SHP77 (cell line): ENCODE measurements at regions not wholly inside any gene's neighbourhood (a gene's known extent, or its start where the extent isn't known, plus 50 kb on each side); places are given as distances from the start of the nearest gene placed in this dataset.
"Not testable (repeated sequence)": the region's sequence is repeated elsewhere in the genome, so short reads cannot be mapped to it uniquely, and the experiment has no call there.

Experiments used
- DNase-seq, 2 experiments: peaks; one replicate each; lab custom pipeline; 2025; lab: John Stamatoyannopoulos, UW

GRCh38 chr16:25563700-25564099, 128.1 kb upstream of the HS3ST4 start:
- DNase-seq = no peak

GRCh38 chr16:25561723-25562122, 130.0 kb upstream of the HS3ST4 start:
- not testable (repeated sequence) for DNase-seq

GRCh38 chr16:25556968-25557312, 134.8 kb upstream of the HS3ST4 start:
- not testable (repeated sequence) for DNase-seq

- DNase-seq = not testable (repeated sequence)
These were observed 135.3 kb upstream of the HS3ST4 start for GRCh38 chr16:25556289-25556967.

- DNase-seq = no peak
These were observed 137.9 kb upstream of the HS3ST4 start for GRCh38 chr16:25553711-25554436.

- no peak for DNase-seq
These were observed 141.1 kb upstream of the HS3ST4 start for GRCh38 chr16:25550647-25551046.

- no peak for DNase-seq
These were observed 145.0 kb upstream of the HS3ST4 start for GRCh38 chr16:25546791-25547190.

- DNase-seq = no peak
These were observed 147.5 kb upstream of the HS3ST4 start for GRCh38 chr16:25544294-25544693.

- no peak for DNase-seq
These were observed 149.5 kb upstream of the HS3ST4 start for GRCh38 chr16:25542306-25542705.

- not testable (repeated sequence) for DNase-seq
These were observed 152.0 kb upstream of the HS3ST4 start for GRCh38 chr16:25539767-25540166.

- DNase-seq = no peak
These were observed 168.6 kb upstream of the HS3ST4 start for GRCh38 chr16:25523183-25523582.

GRCh38 chr16:25512041-25512440, 179.7 kb upstream of the HS3ST4 start:
- DNase-seq = no peak

GRCh38 chr16:25509456-25509855, 182.3 kb upstream of the HS3ST4 start:
- no peak for DNase-seq

- no peak for DNase-seq
These were observed 190.1 kb upstream of the HS3ST4 start for GRCh38 chr16:25501530-25502255.

GRCh38 chr16:25494292-25494691, 197.5 kb upstream of the HS3ST4 start:
- DNase-seq = no peak

- no peak for DNase-seq
These were observed 198.5 kb upstream of the HS3ST4 start for GRCh38 chr16:25493136-25493811.

GRCh38 chr16:25488435-25488834, 203.3 kb upstream of the HS3ST4 start:
- DNase-seq = no peak

- DNase-seq = no peak
These were observed 203.9 kb upstream of the HS3ST4 start for GRCh38 chr16:25487888-25488287.

- DNase-seq = no peak
These were observed 210.1 kb upstream of the HS3ST4 start for GRCh38 chr16:25481636-25482035.

GRCh38 chr16:25478476-25478875, 213.3 kb upstream of the HS3ST4 start:
- no peak for DNase-seq

GRCh38 chr16:25464058-25464457, 206.4 kb upstream of the ZKSCAN2 start:
- DNase-seq = no peak

- no peak for DNase-seq
These were observed 192.2 kb upstream of the ZKSCAN2 start for GRCh38 chr16:25449802-25450201.
